ENCODE measurements at regions not wholly inside any gene's neighbourhood (a gene's known extent, or its start where the extent isn't known, plus 50 kb on each side); places are given as distances from the start of the nearest gene placed in this dataset.

- H3K4me3 ChIP-seq (ENCODE audit: control insufficient read depth in 2 of 3, extremely low read depth in 1 of 3, insufficient read depth in 2 of 3, low read depth in 1 of 3, low read length in 3 of 3), result peak overlapping the region in 1 of 3 experiments; percentile 8
- peaks cover 27% of the 10 kb centered on the region for H3K4me1 ChIP-seq (ENCODE audit: control insufficient read depth, extremely low read depth, insufficient read depth, low read length)
- H3K9me1 ChIP-seq (ENCODE audit: control insufficient read depth, extremely low read depth, insufficient read depth, low read length), result no peaks in the 10 kb centered on the region
- no peaks in the 10 kb centered on the region for H3K79me2 ChIP-seq (ENCODE audit: control insufficient read depth, insufficient read depth, low read length)
- H3K27ac ChIP-seq (ENCODE audit: control insufficient read depth, insufficient read depth, low read length), result peak overlapping the region; percentile 13
- DNase-seq (ENCODE audit: low read depth, low spot score) (peak; percentile 49), FAIRE-seq (peak; percentile 84)
- H3K36me3 ChIP-seq (ENCODE audit: control insufficient read depth in 2 of 2, extremely low read depth in 1 of 2, insufficient read depth in 2 of 2, low read length in 2 of 2), result no peaks in the 10 kb centered on the region
- no peak overlapping the region for H3K9ac ChIP-seq (ENCODE audit: control insufficient read depth, extremely low read depth, insufficient read depth, low read length)
- TF ChIP-seq EZH2 (IDR thresholded peaks at IDR 0.05; ENCODE audit: low read length) (no peak), CTCF (optimal IDR thresholded peaks at IDR 0.05 in 1 of 3, IDR thresholded peaks at IDR 0.05 in 1 of 3, conservative IDR thresholded peaks at IDR 0.05 in 1 of 3; ENCODE audit: extremely low read depth in 1 of 3, insufficient read depth in 2 of 3, low read length in 3 of 3) (no peak)
- H4K20me1 ChIP-seq (ENCODE audit: control insufficient read depth, extremely low read depth, insufficient read depth, low read length), result no peaks in the 10 kb centered on the region
- H3K4me2 ChIP-seq (ENCODE audit: control insufficient read depth, extremely low read depth, insufficient read depth, low read depth, low read length), result peak overlapping the region; percentile 39
- H3K27me3 ChIP-seq (ENCODE audit: control insufficient read depth, extremely low read depth, insufficient read depth, low read length), result peaks cover 13% of the 10 kb centered on the region
- no peaks in the 10 kb centered on the region for H3K9me3 ChIP-seq (ENCODE audit: control insufficient read depth, low read depth, low read length)
- peak overlapping the region; percentile 42 for H2AFZ ChIP-seq (ENCODE audit: control insufficient read depth, low read length)
- dilution Hi-C loops (cut with MboI; ENCODE audit: extremely low pct_ligation_motif_present, low sequenced_read_pairs), result no loop called here
These were observed 199.4 kb upstream of the ARRDC4 start for GRCh38 chr15:97761110-97761509.

GRCh38 chr15:97783240-97783639 lies 177.3 kb upstream of the ARRDC4 start:
- no peaks in the 10 kb centered on the region for H3K79me2 ChIP-seq (ENCODE audit: control insufficient read depth, insufficient read depth, low read length)
- no peak overlapping the region for H3K4me3 ChIP-seq (ENCODE audit: control insufficient read depth in 2 of 3, extremely low read depth in 1 of 3, insufficient read depth in 2 of 3, low read depth in 1 of 3, low read length in 3 of 3)
- H3K27me3 ChIP-seq (ENCODE audit: control insufficient read depth, extremely low read depth, insufficient read depth, low read length), result no peaks in the 10 kb centered on the region
- no peaks in the 10 kb centered on the region for H3K9me1 ChIP-seq (ENCODE audit: control insufficient read depth, extremely low read depth, insufficient read depth, low read length)
- H3K9me3 ChIP-seq (ENCODE audit: control insufficient read depth, low read depth, low read length), result no peaks in the 10 kb centered on the region
- DNase-seq (ENCODE audit: low read depth, low spot score), result no peak
- no peak for FAIRE-seq
- H4K20me1 ChIP-seq (ENCODE audit: control insufficient read depth, extremely low read depth, insufficient read depth, low read length), result no peaks in the 10 kb centered on the region
- no peak overlapping the region for H3K9ac ChIP-seq (ENCODE audit: control insufficient read depth, extremely low read depth, insufficient read depth, low read length)
- H3K36me3 ChIP-seq (ENCODE audit: control insufficient read depth in 2 of 2, extremely low read depth in 1 of 2, insufficient read depth in 2 of 2, low read length in 2 of 2), result no peaks in the 10 kb centered on the region
- H2AFZ ChIP-seq (ENCODE audit: control insufficient read depth, low read length), result no peak overlapping the region
- no peak overlapping the region for H3K27ac ChIP-seq (ENCODE audit: control insufficient read depth, insufficient read depth, low read length)
- H3K4me1 ChIP-seq (ENCODE audit: control insufficient read depth, extremely low read depth, insufficient read depth, low read length), result no peaks in the 10 kb centered on the region
- no peak for TF ChIP-seq EZH2 (IDR thresholded peaks at IDR 0.05; ENCODE audit: low read length)
- no peak for TF ChIP-seq CTCF (optimal IDR thresholded peaks at IDR 0.05 in 1 of 3, IDR thresholded peaks at IDR 0.05 in 1 of 3, conservative IDR thresholded peaks at IDR 0.05 in 1 of 3; ENCODE audit: extremely low read depth in 1 of 3, insufficient read depth in 2 of 3, low read length in 3 of 3)
- dilution Hi-C loops (cut with MboI; ENCODE audit: extremely low pct_ligation_motif_present, low sequenced_read_pairs), result no loop called here
- H3K4me2 ChIP-seq (ENCODE audit: control insufficient read depth, extremely low read depth, insufficient read depth, low read depth, low read length), result no peak overlapping the region
